ENCODE measurements at regions not wholly inside any gene's neighbourhood (a gene's known extent, or its start where the extent isn't known, plus 50 kb on each side); places are given as distances from the start of the nearest gene placed in this dataset.
"Not testable (repeated sequence)": the region's sequence is repeated elsewhere in the genome, so short reads cannot be mapped to it uniquely, and the experiment has no call there.

- no peak for TF ChIP-seq CTCF (IDR thresholded peaks at IDR 0.05; ENCODE audit: low read depth, low read length)
- no peak overlapping the region for H3K4me3 ChIP-seq (ENCODE audit: low read depth, low read length)
- DNase-seq (ENCODE audit: low read depth, low spot score), result no peak
- in situ Hi-C loops (cut with HindIII; ENCODE audit: low sequenced_read_pairs), result no loop called here
Measured at GRCh38 chr12:124211753-124212152, 83.1 kb upstream of the RFLNA start.

GRCh38 chr12:124213666-124214347 lies 81.1 kb upstream of the RFLNA start:
- in situ Hi-C loops (cut with HindIII; ENCODE audit: low sequenced_read_pairs), result no loop called here
- no peak overlapping the region for H3K4me3 ChIP-seq (ENCODE audit: low read depth, low read length)
- peak; percentile 94 for DNase-seq (ENCODE audit: low read depth, low spot score)
- no peak for TF ChIP-seq CTCF (IDR thresholded peaks at IDR 0.05; ENCODE audit: low read depth, low read length)

GRCh38 chr12:124214574-124214973 lies 80.3 kb upstream of the RFLNA start:
- no peak for DNase-seq (ENCODE audit: low read depth, low spot score)
- in situ Hi-C loops (cut with HindIII; ENCODE audit: low sequenced_read_pairs), result no loop called here

GRCh38 chr12:124216966-124217365 lies 77.9 kb upstream of the RFLNA start:
- TF ChIP-seq CTCF (IDR thresholded peaks at IDR 0.05; ENCODE audit: low read depth, low read length), result no peak
- H3K4me3 ChIP-seq (ENCODE audit: low read depth, low read length), result no peak overlapping the region
- no peak for DNase-seq (ENCODE audit: low read depth, low spot score)
- in situ Hi-C loops (cut with HindIII; ENCODE audit: low sequenced_read_pairs), result no loop called here

More at GRCh38 chr12:124214574-124214973, 80.3 kb upstream of the RFLNA start:
- no peak overlapping the region for H3K4me3 ChIP-seq (ENCODE audit: low read depth, low read length)
- no peak for TF ChIP-seq CTCF (IDR thresholded peaks at IDR 0.05; ENCODE audit: low read depth, low read length)

- TF ChIP-seq CTCF (IDR thresholded peaks at IDR 0.05; ENCODE audit: low read depth, low read length), result no peak
- peak; percentile 17 for DNase-seq (ENCODE audit: low read depth, low spot score)
- in situ Hi-C loops (cut with HindIII; ENCODE audit: low sequenced_read_pairs), result no loop called here
- peak overlapping the region; percentile 15 for H3K4me3 ChIP-seq (ENCODE audit: low read depth, low read length)
Measured at GRCh38 chr12:124217508-124218242, 77.2 kb upstream of the RFLNA start.

- no peak for TF ChIP-seq CTCF (IDR thresholded peaks at IDR 0.05; ENCODE audit: low read depth, low read length)
- no peak for DNase-seq (ENCODE audit: low read depth, low spot score)
- in situ Hi-C loops (cut with HindIII; ENCODE audit: low sequenced_read_pairs), result no loop called here
- H3K4me3 ChIP-seq (ENCODE audit: low read depth, low read length), result no peak overlapping the region
Measured at GRCh38 chr12:124218243-124218560, 76.7 kb upstream of the RFLNA start.

- H3K4me3 ChIP-seq (ENCODE audit: low read depth, low read length); in situ Hi-C loops (cut with HindIII; ENCODE audit: low sequenced_read_pairs); DNase-seq (ENCODE audit: low read depth, low spot score): not testable (repeated sequence)
Measured at GRCh38 chr12:124218650-124219049, 76.2 kb upstream of the RFLNA start.
